GM12878 (cell line): ENCODE measurements at regions not wholly inside any gene's neighbourhood (a gene's known extent, or its start where the extent isn't known, plus 50 kb on each side); places are given as distances from the start of the nearest gene placed in this dataset.

Experiments used
- ATAC-seq: fragments of 200-7000 bp; cut with Tn5 transposase; 3 replicates; pipeline ENCODE4 v1.9.1; 2020; ENCODE audit warnings: mild to moderate bottlenecking, moderate library complexity
- BruUV-seq: library from RNA; stranded (reverse); fragments of 400-500 nt; replicated peaks from 2 replicates; lab custom pipeline; 2021; lab: Mats Ljungman, UMichigan
- CTCF ChIA-PET: fragments of 300-600 bp; sonication (Branson Sonifier 250); formaldehyde crosslinking; extraction: SDS; loops from one replicate; lab custom pipeline; 2021; ENCODE audit warnings: inconsistent platforms; lab: Yijun Ruan, JAX
- POLR2A ChIA-PET: fragments of 350-600 bp; formaldehyde crosslinking; extraction: SDS; loops from one replicate; lab custom pipeline; 2021; ENCODE audit warnings: inconsistent platforms; lab: Charles Lee
- RAD21 ChIA-PET: fragments of 300-600 bp; sonication (Branson Sonifier 250); formaldehyde crosslinking; loops from one replicate; lab custom pipeline; 2023; ENCODE audit warnings: antibody characterized with exemption; ENCODE audit not compliant: unreplicated experiment; lab: Charles Lee
- SMC1A ChIA-PET: fragments of 300-600 bp; sonication (Branson Sonifier 250); formaldehyde crosslinking; loops from one replicate; lab custom pipeline; 2023; ENCODE audit not compliant: unreplicated experiment, uncharacterized antibody; lab: Charles Lee
- DNase-seq: peaks from one replicate; pipeline ENCODE4 v3.0.0-alpha.2; 2011; ENCODE audit warnings: low read depth, low spot score
- FAIRE-seq: peaks from 3 replicates; lab custom pipeline; 2011; peaks lifted over from hg19 to GRCh38; lab: Jason Lieb, UNC
- H2AFZ ChIP-seq: 2 replicates; pipeline ENCODE4 v1.6.0; 2011; ENCODE audit warnings: low read depth, low read length, control low read depth; ENCODE audit not compliant: control insufficient read depth
- H3K27ac ChIP-seq: 2 replicates; pipeline ENCODE4 v1.5.1; 2011; ENCODE audit warnings: control low read depth; ENCODE audit not compliant: control insufficient read depth, insufficient read depth
- H3K27me3 ChIP-seq, 2 experiments: replicated peaks in 1 of 2; 2 replicates each; pipeline versions ENCODE4 v1.6.0 to v1.6.1; 2011; ENCODE audit warnings: low read length in 1 of 2; ENCODE audit not compliant: control insufficient read depth in 2 of 2, insufficient read depth in 2 of 2
- H3K36me3 ChIP-seq, 2 experiments: 2 replicates each; pipeline ENCODE4 v1.5.1; 2011; ENCODE audit warnings: low read length in 1 of 2; ENCODE audit not compliant: control insufficient read depth in 2 of 2, insufficient read depth in 2 of 2
- H3K4me1 ChIP-seq: 2 replicates; pipeline ENCODE4 v1.6.1; 2011; ENCODE audit warnings: mild to moderate bottlenecking, low read length, moderate library complexity, mixed read lengths; ENCODE audit not compliant: control insufficient read depth, insufficient read depth
- H3K4me2 ChIP-seq: 2 replicates; pipeline ENCODE4 v1.6.0; 2011; ENCODE audit warnings: control low read depth; ENCODE audit not compliant: control insufficient read depth, insufficient read depth
- H3K4me3 ChIP-seq: fragments of 200-600 bp; sonication (generic); 2 replicates; pipeline ENCODE4 v1.5.1; 2016
- H3K79me2 ChIP-seq: 2 replicates; pipeline ENCODE4 v1.6.0; 2011; ENCODE audit warnings: low read length; ENCODE audit not compliant: control insufficient read depth, insufficient read depth
- H3K9ac ChIP-seq: 2 replicates; pipeline ENCODE4 v1.8.0; 2011; ENCODE audit warnings: low read length, control low read depth, mixed read lengths; ENCODE audit not compliant: control insufficient read depth, insufficient read depth
- H3K9me3 ChIP-seq: replicated peaks from 3 replicates; pipeline ENCODE4 v1.5.1; 2011; ENCODE audit warnings: mild to moderate bottlenecking, low read length; ENCODE audit not compliant: control insufficient read depth, insufficient read depth
- H4K20me1 ChIP-seq: 2 replicates; pipeline ENCODE4 v1.6.0; 2011; ENCODE audit not compliant: control insufficient read depth, insufficient read depth
- BRCA1 ChIP-seq: IDR thresholded peaks from 2 replicates; pipeline ENCODE4 v1.6.1; 2011; ENCODE audit warnings: low read depth, low read length, improper control_type of control experiment
- MEF2A ChIP-seq: IDR thresholded peaks from 2 replicates; pipeline ENCODE4 v1.6.1; 2011; ENCODE audit warnings: low read depth, mild to moderate bottlenecking, low read length, moderate library complexity; ENCODE audit not compliant: insufficient read depth
- MYB ChIP-seq: fragments of 150-350 bp; IDR thresholded peaks from 2 replicates; pipeline ENCODE4 v1.6.1; 2014; ENCODE audit warnings: mild to moderate bottlenecking, low read depth, low read length, borderline replicate concordance
- NFIC ChIP-seq: IDR thresholded peaks from 2 replicates; pipeline ENCODE4 v1.6.1; 2012; ENCODE audit warnings: low read depth, mild to moderate bottlenecking, inconsistent platforms, low read length, moderate library complexity
- RUNX3 ChIP-seq: IDR thresholded peaks from 2 replicates; pipeline ENCODE4 v1.6.1; 2012; ENCODE audit warnings: low read length, inconsistent platforms
- ZBED1 ChIP-seq: IDR thresholded peaks from 2 replicates; pipeline ENCODE4 v1.6.1; 2016; ENCODE audit warnings: borderline replicate concordance
- ZNF207 ChIP-seq: fragments of 450-650 bp; IDR thresholded peaks from 2 replicates; pipeline ENCODE4 v1.6.1; 2014; ENCODE audit warnings: antibody characterized with exemption, mild to moderate bottlenecking, borderline replicate concordance
- WGBS: methylation state at CpG from one replicate; pipeline ENCODE4 v1.1.6; 2016; ENCODE audit warnings: low lambda C conversion rate; ENCODE audit not compliant: insufficient replicate concordance, insufficient coverage; ENCODE audit errors: missing lambda C conversion rate; 5-methylcytosine and 5-hydroxymethylcytosine counted together
- in situ Hi-C: fragments of 300-500 bp; cut with MboI; formaldehyde crosslinking; loops from 9 replicates; pipeline ENCODE4 v1.14.3; 2018; ENCODE audit warnings: mixed read lengths
- intact Hi-C: fragments of 100-400 bp; cut with micrococcal nuclease; formaldehyde crosslinking; loops from one replicate; pipeline ENCODE4 v1.14.2; 2022; ENCODE audit not compliant: unreplicated experiment
- TF ChIP-seq, protein P1 (sequence below): IDR thresholded peaks from 2 replicates; pipeline ENCODE4 v1.6.1; 2011; ENCODE audit warnings: borderline replicate concordance, low read depth, mild to moderate bottlenecking, moderate library complexity, low read length; ENCODE audit not compliant: insufficient read depth, poor library complexity, severe bottlenecking
- TF ChIP-seq, protein P2 (sequence below): IDR thresholded peaks from 2 replicates; pipeline ENCODE4 v1.6.1; 2012; ENCODE audit warnings: low read depth, low read length, improper control_type of control experiment
- TF ChIP-seq, protein P3 (sequence below): IDR thresholded peaks from 2 replicates; pipeline ENCODE4 v1.6.1; 2012; ENCODE audit warnings: low read depth, low read length, improper control_type of control experiment

DNA sequence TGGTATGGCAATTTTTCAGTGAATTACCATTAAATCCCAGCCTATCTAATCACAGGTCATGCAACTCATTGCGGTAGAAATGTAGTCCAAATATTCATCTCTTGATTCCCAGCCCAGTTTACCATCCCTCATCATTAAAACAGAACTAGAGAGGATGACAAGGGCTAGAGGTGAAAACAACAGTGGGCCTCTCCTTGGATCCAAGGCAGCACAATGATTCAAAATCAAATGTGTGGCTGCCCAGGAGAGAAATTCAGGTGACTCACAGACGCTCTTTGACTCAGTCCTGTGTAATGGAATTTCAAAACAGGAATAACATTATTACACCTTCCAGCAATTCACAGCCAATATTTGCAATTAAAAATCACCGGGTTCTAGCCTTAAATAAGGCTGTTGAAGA, 246.5 kb downstream of the TBL1XR1 start:
- Histone ChIP-seq H3K27me3 (no peaks in the 10 kb centered on the region; a peak in 2 of 4 replicates), H2AFZ (no peak overlapping the region), H3K9me3 (no peaks in the 10 kb centered on the region), H4K20me1 (no peaks in the 10 kb centered on the region), H3K4me1 (no peaks in the 10 kb centered on the region), H3K36me3 (no peaks in the 10 kb centered on the region), H3K9ac (no peak overlapping the region), H3K4me2 (no peak overlapping the region), H3K27ac (no peak overlapping the region), H3K4me3 (no peak overlapping the region), H3K79me2 (no peaks in the 10 kb centered on the region)
- no peak for FAIRE-seq
- DNase-seq, result no peak
- in situ Hi-C loops (no loop called here), intact Hi-C loops (no loop called here)
- ChIA-PET POLR2A (no interaction called here), SMC1A (no interaction called here), RAD21 (no interaction called here), CTCF (no interaction called here)
- WGBS, result 20% methylated on average over 3 of the region's 3 CpGs
- no peak for ATAC-seq
- no TSS peak for BruUV-seq
- TF ChIP-seq, protein P1, sequence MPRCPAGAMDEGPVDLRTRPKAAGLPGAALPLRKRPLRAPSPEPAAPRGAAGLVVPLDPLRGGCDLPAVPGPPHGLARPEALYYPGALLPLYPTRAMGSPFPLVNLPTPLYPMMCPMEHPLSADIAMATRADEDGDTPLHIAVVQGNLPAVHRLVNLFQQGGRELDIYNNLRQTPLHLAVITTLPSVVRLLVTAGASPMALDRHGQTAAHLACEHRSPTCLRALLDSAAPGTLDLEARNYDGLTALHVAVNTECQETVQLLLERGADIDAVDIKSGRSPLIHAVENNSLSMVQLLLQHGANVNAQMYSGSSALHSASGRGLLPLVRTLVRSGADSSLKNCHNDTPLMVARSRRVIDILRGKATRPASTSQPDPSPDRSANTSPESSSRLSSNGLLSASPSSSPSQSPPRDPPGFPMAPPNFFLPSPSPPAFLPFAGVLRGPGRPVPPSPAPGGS, result peak; percentile 45
- TF ChIP-seq RUNX3, result no peak

DNA sequence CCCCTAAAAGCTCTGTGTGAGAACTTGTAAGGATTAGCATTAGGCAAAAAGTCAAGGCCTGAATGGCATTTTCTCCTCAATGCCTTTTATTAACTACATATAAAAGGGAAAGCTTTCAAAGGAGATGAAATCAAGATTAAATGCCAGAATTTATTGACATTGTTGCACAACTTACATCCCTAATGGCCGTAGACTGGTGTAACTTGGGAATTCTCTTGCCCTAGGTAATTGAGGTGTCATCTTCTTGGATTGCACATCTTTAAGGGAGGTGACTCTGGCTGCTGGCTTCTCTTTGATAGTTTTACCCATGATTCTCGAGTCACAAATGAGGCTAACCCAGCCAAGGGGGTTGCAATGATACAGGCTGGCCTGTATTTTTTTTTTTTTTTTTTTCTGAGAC, 249.1 kb downstream of the TBL1XR1 start:
- WGBS, result 0% methylated on average over 2 of the region's 2 CpGs
- ChIA-PET RAD21 (no interaction called here), SMC1A (no interaction called here), POLR2A (no interaction called here), CTCF (no interaction called here)
- no peak for FAIRE-seq
- DNase-seq, result no peak
- TF ChIP-seq NFIC (no peak), ZBED1 (no peak), MYB (no peak), ZNF207 (no peak), MEF2A (no peak), BRCA1 (no peak)
- TF ChIP-seq, protein P2, sequence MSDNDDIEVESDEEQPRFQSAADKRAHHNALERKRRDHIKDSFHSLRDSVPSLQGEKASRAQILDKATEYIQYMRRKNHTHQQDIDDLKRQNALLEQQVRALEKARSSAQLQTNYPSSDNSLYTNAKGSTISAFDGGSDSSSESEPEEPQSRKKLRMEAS, result no peak
- TF ChIP-seq, protein P3, sequence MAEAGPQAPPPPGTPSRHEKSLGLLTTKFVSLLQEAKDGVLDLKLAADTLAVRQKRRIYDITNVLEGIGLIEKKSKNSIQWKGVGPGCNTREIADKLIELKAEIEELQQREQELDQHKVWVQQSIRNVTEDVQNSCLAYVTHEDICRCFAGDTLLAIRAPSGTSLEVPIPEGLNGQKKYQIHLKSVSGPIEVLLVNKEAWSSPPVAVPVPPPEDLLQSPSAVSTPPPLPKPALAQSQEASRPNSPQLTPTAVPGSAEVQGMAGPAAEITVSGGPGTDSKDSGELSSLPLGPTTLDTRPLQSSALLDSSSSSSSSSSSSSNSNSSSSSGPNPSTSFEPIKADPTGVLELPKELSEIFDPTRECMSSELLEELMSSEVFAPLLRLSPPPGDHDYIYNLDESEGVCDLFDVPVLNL, result no peak
- Histone ChIP-seq H3K9ac (no peak overlapping the region), H3K9me3 (no peaks in the 10 kb centered on the region), H3K79me2 (no peaks in the 10 kb centered on the region), H2AFZ (no peak overlapping the region), H3K27ac (no peak overlapping the region), H3K4me1 (no peaks in the 10 kb centered on the region), H3K4me2 (no peak overlapping the region), H3K4me3 (no peak overlapping the region), H3K27me3 (no peaks in the 10 kb centered on the region; a peak in 2 of 4 replicates), H4K20me1 (no peaks in the 10 kb centered on the region), H3K36me3 (no peaks in the 10 kb centered on the region)
- intact Hi-C loops (no loop called here), in situ Hi-C loops (no loop called here)
- BruUV-seq, result no TSS peak
- no peak for ATAC-seq
